ENCODE measurements at regions not wholly inside any gene's neighbourhood (a gene's known extent, or its start where the extent isn't known, plus 50 kb on each side); places are given as distances from the start of the nearest gene placed in this dataset.

- H3K9me3 ChIP-seq = no peaks in the 10 kb centered on the region
Observed at GRCh38 chr10:63698787-63699150, 177.6 kb downstream of the REEP3 start.

GRCh38 chr10:63699785-63700613 is 178.8 kb downstream of the REEP3 start:
- peak; percentile 80 for DNase-seq (ENCODE audit: low spot score)
- no peaks in the 10 kb centered on the region for H3K27me3 ChIP-seq
- H3K27ac ChIP-seq = peak overlapping the region; percentile 78
- peaks cover 0 to 31% of the 10 kb centered on the region in 2 donors for H3K4me1 ChIP-seq
- no peak for TF ChIP-seq CTCF (IDR thresholded peaks at IDR 0.05)
- H3K4me3 ChIP-seq = no peak overlapping the region
- no peaks in the 10 kb centered on the region for H3K9me3 ChIP-seq
- H3K36me3 ChIP-seq = no peaks in the 10 kb centered on the region

More at GRCh38 chr10:63698787-63699150, 177.6 kb downstream of the REEP3 start:
- Histone ChIP-seq H3K36me3 (no peaks in the 10 kb centered on the region), H3K27me3 (no peaks in the 10 kb centered on the region), H3K4me1 (peaks cover 0 to 31% of the 10 kb centered on the region in 2 donors), H3K4me3 (no peak overlapping the region), H3K27ac (peak overlapping the region; percentile 78)
- peak in 1 of 2 donors; percentile 18 for TF ChIP-seq CTCF (IDR thresholded peaks at IDR 0.05)
- no peak for DNase-seq (ENCODE audit: low spot score)

GRCh38 chr10:63700631-63701156 is 179.5 kb downstream of the REEP3 start:
- DNase-seq (ENCODE audit: low spot score) = no peak
- no peaks in the 10 kb centered on the region for H3K9me3 ChIP-seq
- peaks cover 0 to 31% of the 10 kb centered on the region in 2 donors for H3K4me1 ChIP-seq
- H3K27me3 ChIP-seq = no peaks in the 10 kb centered on the region
- no peak for TF ChIP-seq CTCF (IDR thresholded peaks at IDR 0.05)
- H3K4me3 ChIP-seq = no peak overlapping the region
- H3K36me3 ChIP-seq = no peaks in the 10 kb centered on the region
- peak overlapping the region; percentile 78 for H3K27ac ChIP-seq

GRCh38 chr10:63702092-63702491 is 180.9 kb downstream of the REEP3 start:
- Histone ChIP-seq H3K27ac (peak overlapping the region in 1 of 2 donors; percentile 78), H3K4me1 (peaks cover 0 to 35% of the 10 kb centered on the region in 2 donors), H3K36me3 (no peaks in the 10 kb centered on the region), H3K9me3 (no peaks in the 10 kb centered on the region), H3K4me3 (no peak overlapping the region), H3K27me3 (no peaks in the 10 kb centered on the region)
- TF ChIP-seq CTCF (IDR thresholded peaks at IDR 0.05) = no peak
- DNase-seq (ENCODE audit: low spot score) = no peak

- Histone ChIP-seq H3K36me3 (no peaks in the 10 kb centered on the region), H3K27me3 (no peaks in the 10 kb centered on the region), H3K4me1 (peaks cover 0 to 44% of the 10 kb centered on the region in 2 donors)
Observed at GRCh38 chr10:63703113-63703670, 182.0 kb downstream of the REEP3 start.

More at GRCh38 chr10:63703113-63703670, 182.0 kb downstream of the REEP3 start:
- no peak for TF ChIP-seq CTCF (IDR thresholded peaks at IDR 0.05)
- H3K27ac ChIP-seq = no peak overlapping the region
- DNase-seq (ENCODE audit: low spot score) = no peak
- H3K9me3 ChIP-seq = no peaks in the 10 kb centered on the region
- H3K4me3 ChIP-seq = no peak overlapping the region
